HepG2 (cell line): ENCODE measurements at regions not wholly inside any gene's neighbourhood (a gene's known extent, or its start where the extent isn't known, plus 50 kb on each side); places are given as distances from the start of the nearest gene placed in this dataset.

ENCODE experiments used
- ATAC-seq: fragments of 200-7000 bp; cut with Tn5 transposase; 3 replicates; pipeline ENCODE4 v1.9.1; 2020; ENCODE audit warnings: mild to moderate bottlenecking, moderate library complexity
- BruUV-seq: library from RNA; stranded (reverse); fragments of 400-500 nt; replicated peaks from 2 replicates; lab custom pipeline; 2021; lab: Mats Ljungman, UMichigan
- CTCF ChIA-PET: fragments of 300-600 bp; formaldehyde crosslinking; extraction: SDS; loops from one replicate; lab custom pipeline; 2021; ENCODE audit warnings: low total read pairs, inconsistent platforms, low intra/inter-chr PET ratio; lab: Yijun Ruan, JAX
- POLR2A ChIA-PET: fragments of 350-600 bp; sonication (Branson Sonifier 250); formaldehyde crosslinking; loops from one replicate; lab custom pipeline; 2020; ENCODE audit warnings: antibody characterized with exemption, inconsistent platforms; lab: Yijun Ruan, JAX
- DNase-seq: peaks from one replicate; pipeline ENCODE4 v3.0.0-alpha.2; 2015; ENCODE audit warnings: low spot score
- FAIRE-seq: peaks from 3 replicates; lab custom pipeline; 2011; peaks lifted over from hg19 to GRCh38; lab: Jason Lieb, UNC
- H2AFZ ChIP-seq: one replicate; pipeline ENCODE4 v1.6.1; 2011; ENCODE audit warnings: low read length, inconsistent platforms
- H3K27ac ChIP-seq: fragments of 300-600 bp; 3 replicates; pipeline ENCODE4 v1.8.0; 2011; ENCODE audit warnings: mixed run types, mild to moderate bottlenecking, mixed read lengths, low read length, inconsistent platforms; ENCODE audit not compliant: insufficient read depth; ENCODE audit errors: extremely low read length
- H3K27me3 ChIP-seq, 2 experiments: fragments of 200-600 bp in 1 of 2; 2 replicates in 1 of 2; 3 replicates in 1 of 2; pipeline versions ENCODE4 v1.6.0 to v1.8.0; 2011; ENCODE audit warnings: low read length in 2 of 2, mild to moderate bottlenecking in 2 of 2, moderate library complexity in 2 of 2, inconsistent platforms in 1 of 2; ENCODE audit not compliant: insufficient read depth in 2 of 2, control insufficient read depth in 1 of 2
- H3K36me3 ChIP-seq, 2 experiments: fragments of 200-600 bp in 1 of 2; replicated peaks in 1 of 2; 2 replicates in 1 of 2; 3 replicates in 1 of 2; pipeline versions ENCODE4 v1.5.1 to v1.8.0; 2011; ENCODE audit warnings: low read length in 2 of 2, inconsistent platforms in 1 of 2; ENCODE audit not compliant: insufficient read depth in 2 of 2, control insufficient read depth in 1 of 2
- H3K4me1 ChIP-seq: 2 replicates; pipeline ENCODE4 v1.5.1; 2012; ENCODE audit warnings: low read length, inconsistent platforms; ENCODE audit not compliant: insufficient read depth
- H3K4me2 ChIP-seq: 2 replicates; pipeline ENCODE4 v1.6.0; 2011; ENCODE audit warnings: low read depth, low read length, inconsistent platforms
- H3K4me3 ChIP-seq, 3 experiments: fragments of 200-600 bp in 1 of 3; sonication (generic), shearing (Covaris generic) in 1 of 3; replicated peaks in 1 of 3; 2 replicates each; pipeline ENCODE4 v1.5.1; 2011 to 2016; ENCODE audit warnings: low read length in 3 of 3, inconsistent platforms in 2 of 3, low read depth in 2 of 3, mild to moderate bottlenecking in 2 of 3, control low read depth in 1 of 3, mixed read lengths in 1 of 3; ENCODE audit not compliant: insufficient read depth in 1 of 3
- H3K79me2 ChIP-seq: one replicate; pipeline ENCODE4 v1.6.1; 2011; ENCODE audit warnings: low read length, inconsistent platforms; ENCODE audit not compliant: insufficient read depth
- H3K9ac ChIP-seq: 2 replicates; pipeline ENCODE4 v1.6.0; 2011; ENCODE audit warnings: mild to moderate bottlenecking, low read depth, low read length, inconsistent platforms; ENCODE audit not compliant: insufficient read depth
- H3K9me3 ChIP-seq: 2 replicates; pipeline ENCODE4 v1.5.1; 2012; ENCODE audit warnings: mild to moderate bottlenecking, low read length
- H4K20me1 ChIP-seq: 2 replicates; pipeline ENCODE4 v1.6.0; 2011; ENCODE audit warnings: inconsistent platforms, mild to moderate bottlenecking, low read length, moderate library complexity; ENCODE audit not compliant: insufficient read depth
- AGO2 ChIP-seq: fragments of 200-400 bp; formaldehyde crosslinking; optimal IDR thresholded peaks from 2 replicates; pipeline ENCODE3; 2017; ENCODE audit warnings: mild to moderate bottlenecking, low read depth, low read length, moderate library complexity
- CREB1 ChIP-seq, 2 experiments: fragments of 450-650 bp in 1 of 2; IDR thresholded peaks; 2 replicates each; pipeline ENCODE4 v1.6.1; 2016 to 2017; ENCODE audit warnings: control low read depth in 1 of 2, mild to moderate bottlenecking in 1 of 2, missing compliant biosample characterization in 1 of 2, missing genetic modification characterization in 1 of 2
- GZF1 ChIP-seq: sonication (generic); formaldehyde crosslinking; IDR thresholded peaks from 2 replicates; pipeline ENCODE4 v1.5.1; 2020; ENCODE audit warnings: mild to moderate bottlenecking, missing genetic modification reagents
- MXD3 ChIP-seq: IDR thresholded peaks from 2 replicates; pipeline ENCODE4 v1.6.1; 2016; ENCODE audit warnings: mild to moderate bottlenecking, missing biosample characterization, missing genetic modification reagents
- PHF21A ChIP-seq: sonication (generic); formaldehyde crosslinking; IDR thresholded peaks from 2 replicates; pipeline ENCODE4 v1.5.0; 2020; ENCODE audit warnings: mild to moderate bottlenecking, missing genetic modification reagents
- PITX1 ChIP-seq: sonication (generic); formaldehyde crosslinking; IDR thresholded peaks from 2 replicates; pipeline ENCODE4 v1.5.1; 2020; ENCODE audit warnings: mild to moderate bottlenecking, missing genetic modification reagents
- ZSCAN25 ChIP-seq: sonication (generic); formaldehyde crosslinking; IDR thresholded peaks from 2 replicates; pipeline ENCODE4 v1.8.0; 2022; ENCODE audit warnings: mild to moderate bottlenecking, missing genetic modification reagents
- WGBS: methylation state at CpG from one replicate; pipeline ENCODE4 v1.1.6; 2017; ENCODE audit warnings: low lambda C conversion rate; 5-methylcytosine and 5-hydroxymethylcytosine counted together
- in situ Hi-C: cut with HindIII; loops from 2 replicates; pipeline ENCODE4 v1.10.0; 2017; ENCODE audit warnings: low pct_unique_long_range_greater_than_20kb; ENCODE audit not compliant: extremely low pct_ligation_motif_present
- intact Hi-C: fragments of 100-400 bp; cut with micrococcal nuclease; formaldehyde crosslinking; loops from one replicate; pipeline ENCODE4 v1.10.0; 2022; ENCODE audit not compliant: unreplicated experiment

GRCh38 chr1:189349607-189350006 is 1128.1 kb downstream of the BRINP3 start:
- POLR2A ChIA-PET, result no interaction called here
- no TSS peak for BruUV-seq
- FAIRE-seq, result no peak

GRCh38 chr1:189350983-189351616 is 1126.6 kb downstream of the BRINP3 start:
- no peaks in the 10 kb centered on the region for H3K9me3 ChIP-seq
- in situ Hi-C loops (no loop called here), intact Hi-C loops (no loop called here)
- FAIRE-seq (no peak), DNase-seq (no peak), ATAC-seq (no peak)
- BruUV-seq, result no TSS peak
- H3K27ac ChIP-seq, result no peak overlapping the region
- no peaks in the 10 kb centered on the region for H3K36me3 ChIP-seq
- no peak overlapping the region for H2AFZ ChIP-seq
- 0 out of 2 replicates have a peak, but pooled peaks cover 3% of the 10 kb centered on the region for H3K4me1 ChIP-seq
- ChIA-PET CTCF (no interaction called here), POLR2A (no interaction called here)
- H3K9ac ChIP-seq, result no peak overlapping the region
- H3K27me3 ChIP-seq, result no peaks in the 10 kb centered on the region
- H4K20me1 ChIP-seq, result no peaks in the 10 kb centered on the region
- TF ChIP-seq CREB1 (IDR thresholded peaks at IDR 0.05), result no peak
- TF ChIP-seq CREB1 (CRISPR knock-in tag; IDR thresholded peaks at IDR 0.05), result no peak
- TF ChIP-seq PHF21A (CRISPR knock-in tag), result no peak
- no peak for TF ChIP-seq MXD3 (CRISPR knock-in tag)
- TF ChIP-seq ZSCAN25 (CRISPR knock-in tag), result no peak
- TF ChIP-seq GZF1 (CRISPR knock-in tag), result no peak
- TF ChIP-seq AGO2, result no peak
- no peaks in the 10 kb centered on the region for H3K79me2 ChIP-seq
- 8% methylated on average over 3 of the region's 3 CpGs for WGBS
- H3K4me3 ChIP-seq, result no peak overlapping the region
- H3K4me2 ChIP-seq, result no peak overlapping the region

More at GRCh38 chr1:189349607-189350006, 1128.1 kb downstream of the BRINP3 start:
- Histone ChIP-seq H3K27me3 (no peaks in the 10 kb centered on the region), H3K4me1 (no peaks in the 10 kb centered on the region), H3K4me2 (no peak overlapping the region), H3K4me3 (no peak overlapping the region), H3K79me2 (no peaks in the 10 kb centered on the region), H2AFZ (no peak overlapping the region), H3K9me3 (no peaks in the 10 kb centered on the region), H3K36me3 (no peaks in the 10 kb centered on the region), H3K9ac (no peak overlapping the region), H3K27ac (no peak overlapping the region), H4K20me1 (no peaks in the 10 kb centered on the region)
- no peak for TF ChIP-seq PITX1
- WGBS, result 16% methylated on average over 4 of the region's 4 CpGs
- ATAC-seq, result no peak
- intact Hi-C loops (no loop called here), in situ Hi-C loops (no loop called here)
- CTCF ChIA-PET, result no interaction called here
- DNase-seq, result no peak
